Endothelial cell of umbilical vein (primary cell): ENCODE measurements at regions not wholly inside any gene's neighbourhood (a gene's known extent, or its start where the extent isn't known, plus 50 kb on each side); places are given as distances from the start of the nearest gene placed in this dataset.

Experiments
- BruUV-seq: library from RNA; stranded (reverse); fragments of 400-500 nt; replicated peaks from 2 replicates; lab custom pipeline; 2021; lab: Mats Ljungman, UMichigan
- CTCF ChIA-PET: fragments of 300-600, 350-600 bp; sonication (Branson Sonifier 250); formaldehyde crosslinking; loops from one replicate; lab custom pipeline; 2021; ENCODE audit warnings: antibody characterized with exemption, inconsistent platforms; lab: Charles Lee
- POLR2A ChIA-PET: fragments of 300-600, 350-600 bp; sonication (Branson Sonifier 250); formaldehyde crosslinking; loops from one replicate; lab custom pipeline; 2021; ENCODE audit warnings: antibody characterized with exemption, inconsistent platforms; lab: Charles Lee
- DNase-seq: peaks from one replicate; pipeline ENCODE4 v3.0.0-alpha.2; 2011; ENCODE audit warnings: low read depth, low spot score
- FAIRE-seq: peaks from 2 replicates; lab custom pipeline; 2011; peaks lifted over from hg19 to GRCh38; lab: Jason Lieb, UNC
- H2AFZ ChIP-seq: 2 replicates; pipeline ENCODE4 v1.6.0; 2012; ENCODE audit warnings: low read depth, low read length, control low read depth, inconsistent platforms
- H3K27ac ChIP-seq: 2 replicates; pipeline ENCODE4 v1.5.1; 2011; ENCODE audit warnings: low read depth, mild to moderate bottlenecking, control low read depth, low read length, moderate library complexity; ENCODE audit not compliant: insufficient read depth
- H3K27me3 ChIP-seq, 2 experiments: 2 replicates each; pipeline versions ENCODE4 v1.6.0 to v1.6.1; 2011; ENCODE audit warnings: low read length in 2 of 2, mixed read lengths in 1 of 2; ENCODE audit not compliant: control insufficient read depth in 2 of 2, insufficient read depth in 2 of 2
- H3K36me3 ChIP-seq, 2 experiments: 2 replicates in 1 of 2; 3 replicates in 1 of 2; pipeline ENCODE4 v1.5.1; 2011; ENCODE audit warnings: low read length in 2 of 2, mild to moderate bottlenecking in 1 of 2, moderate library complexity in 1 of 2; ENCODE audit not compliant: control insufficient read depth in 2 of 2, insufficient read depth in 2 of 2; ENCODE audit errors: extremely low read depth in 1 of 2
- H3K4me1 ChIP-seq: 3 replicates; pipeline ENCODE4 v1.5.1; 2011; ENCODE audit warnings: mild to moderate bottlenecking, low read length; ENCODE audit not compliant: control insufficient read depth, insufficient read depth; ENCODE audit errors: extremely low read depth
- H3K4me2 ChIP-seq: 2 replicates; pipeline ENCODE4 v1.6.1; 2011; ENCODE audit warnings: low read length, control low read depth, mixed read lengths; ENCODE audit not compliant: insufficient read depth
- H3K4me3 ChIP-seq, 3 experiments: fragments of 200-600 bp in 1 of 3; sonication (generic), shearing (Covaris generic) in 1 of 3; replicated peaks in 1 of 3; 2 replicates each; pipeline ENCODE4 v1.5.1; 2011 to 2016; ENCODE audit warnings: control low read depth in 3 of 3, low read length in 3 of 3, mild to moderate bottlenecking in 2 of 3, inconsistent platforms in 1 of 3, low read depth in 1 of 3, moderate library complexity in 1 of 3; ENCODE audit not compliant: insufficient read depth in 1 of 3
- H3K79me2 ChIP-seq: 2 replicates; pipeline ENCODE4 v1.6.0; 2012; ENCODE audit warnings: low read length, inconsistent platforms; ENCODE audit not compliant: control insufficient read depth, insufficient read depth
- H3K9ac ChIP-seq: replicated peaks from 2 replicates; pipeline ENCODE3; 2011; ENCODE audit warnings: low read length, control low read depth; ENCODE audit not compliant: insufficient read depth; ENCODE audit errors: extremely low read depth
- H3K9me1 ChIP-seq: replicated peaks from 3 replicates; pipeline ENCODE4 v1.6.0; 2011; ENCODE audit warnings: mild to moderate bottlenecking, low read length; ENCODE audit not compliant: control insufficient read depth, insufficient read depth; ENCODE audit errors: extremely low read depth
- H3K9me3 ChIP-seq: replicated peaks from 2 replicates; pipeline ENCODE4 v1.5.1; 2012; ENCODE audit warnings: low read length, inconsistent platforms; ENCODE audit not compliant: control insufficient read depth, insufficient read depth
- H4K20me1 ChIP-seq: replicated peaks from 2 replicates; pipeline ENCODE3; 2011; ENCODE audit warnings: mild to moderate bottlenecking, low read length; ENCODE audit not compliant: control insufficient read depth, insufficient read depth; ENCODE audit errors: extremely low read depth
- EZH2 ChIP-seq: IDR thresholded peaks from 2 replicates; pipeline ENCODE4 v1.6.1; 2012; ENCODE audit warnings: borderline replicate concordance, low read depth, mild to moderate bottlenecking, moderate library complexity, low read length, inconsistent platforms; ENCODE audit not compliant: severe bottlenecking
- FOS ChIP-seq: IDR thresholded peaks from 2 replicates; pipeline ENCODE4 v1.6.1; 2011; ENCODE audit warnings: mild to moderate bottlenecking, low read length, moderate library complexity, borderline replicate concordance; ENCODE audit not compliant: insufficient read depth
- GATA2 ChIP-seq: IDR thresholded peaks from 2 replicates; pipeline ENCODE4 v1.7.0; 2011; ENCODE audit warnings: low read depth, mild to moderate bottlenecking, moderate library complexity, mixed read lengths, low read length; ENCODE audit not compliant: insufficient read length, insufficient read depth
- JUN ChIP-seq: IDR thresholded peaks from 2 replicates; pipeline ENCODE4 v1.6.1; 2011; ENCODE audit warnings: borderline replicate concordance, low read depth; ENCODE audit not compliant: insufficient read length, insufficient read depth
- MYC ChIP-seq: IDR thresholded peaks from one replicate; pipeline ENCODE4 v1.6.1; 2011; ENCODE audit warnings: mild to moderate bottlenecking, low read depth, low read length
- POLR2A ChIP-seq: IDR thresholded peaks from 2 replicates; pipeline ENCODE4 v1.6.1; 2012; ENCODE audit warnings: low read depth, mild to moderate bottlenecking, control low read depth, low read length
- POLR2AphosphoS5 ChIP-seq: IDR thresholded peaks from 2 replicates; pipeline ENCODE4 v1.6.1; 2012; ENCODE audit warnings: low read depth, mild to moderate bottlenecking, control low read depth, low read length, moderate library complexity; ENCODE audit not compliant: insufficient read depth
- dilution Hi-C: fragments of 300-500 bp; cut with MboI; formaldehyde crosslinking; loops from one replicate; pipeline ENCODE4 v1.15.0; 2019; ENCODE audit warnings: low sequenced_read_pairs; ENCODE audit not compliant: extremely low pct_ligation_motif_present
- intact Hi-C: fragments of 100-400 bp; cut with micrococcal nuclease; formaldehyde crosslinking; loops from one replicate; pipeline ENCODE4 v1.10.0; 2022
- TF ChIP-seq, protein P1 (sequence below), 2 donors: IDR thresholded peaks; 1 replicate in 1 of 2; 2 replicates in 1 of 2; pipeline ENCODE4 v1.5.1; 2011; ENCODE audit warnings: low read length in 2 of 2, mild to moderate bottlenecking in 2 of 2, moderate library complexity in 2 of 2, control low read depth in 1 of 2, inconsistent platforms in 1 of 2, low read depth in 1 of 2; ENCODE audit not compliant: insufficient read depth in 1 of 2; ENCODE audit errors: extremely low read depth in 1 of 2
- TF ChIP-seq, protein P2 (sequence below): IDR thresholded peaks from 2 replicates; pipeline ENCODE4 v1.6.1; 2011; ENCODE audit not compliant: insufficient read depth, insufficient read length

DNA sequence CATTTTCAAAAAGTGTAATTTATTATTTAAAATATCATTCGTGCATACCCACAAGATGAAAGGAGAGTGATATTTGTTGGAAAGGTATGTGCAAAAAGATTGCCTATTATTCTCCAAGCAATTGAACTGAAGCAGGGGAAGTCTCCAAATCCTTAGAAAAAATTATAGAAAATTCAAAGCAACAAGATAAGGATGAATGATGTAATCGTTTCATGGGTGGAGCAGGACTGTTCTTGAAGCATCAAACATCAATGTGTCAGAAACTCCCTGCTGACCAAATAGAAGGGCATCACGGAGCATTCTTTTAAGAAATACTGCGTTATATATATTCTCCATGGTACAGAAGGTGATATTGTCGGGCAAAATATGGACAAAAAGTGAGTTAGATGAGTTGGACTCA lies 87.9 kb upstream of the SPAG17 start:
- ChIA-PET POLR2A (no interaction called here), CTCF (no interaction called here)
- DNase-seq: no peak
- dilution Hi-C loops: no loop called here
- Histone ChIP-seq H3K27me3 (no peaks in the 10 kb centered on the region), H3K9me3 (no peaks in the 10 kb centered on the region), H3K4me1 (no peaks in the 10 kb centered on the region), H3K27ac (no peak overlapping the region), H3K4me2 (no peak overlapping the region), H3K79me2 (no peaks in the 10 kb centered on the region), H3K4me3 (no peak overlapping the region), H4K20me1 (no peaks in the 10 kb centered on the region), H3K9me1 (no peaks in the 10 kb centered on the region), H3K36me3 (no peaks in the 10 kb centered on the region), H3K9ac (no peak overlapping the region), H2AFZ (no peak overlapping the region)
- FAIRE-seq: no peak
- intact Hi-C loops: no loop called here
- no peak for TF ChIP-seq MYC
- BruUV-seq: no TSS peak

DNA sequence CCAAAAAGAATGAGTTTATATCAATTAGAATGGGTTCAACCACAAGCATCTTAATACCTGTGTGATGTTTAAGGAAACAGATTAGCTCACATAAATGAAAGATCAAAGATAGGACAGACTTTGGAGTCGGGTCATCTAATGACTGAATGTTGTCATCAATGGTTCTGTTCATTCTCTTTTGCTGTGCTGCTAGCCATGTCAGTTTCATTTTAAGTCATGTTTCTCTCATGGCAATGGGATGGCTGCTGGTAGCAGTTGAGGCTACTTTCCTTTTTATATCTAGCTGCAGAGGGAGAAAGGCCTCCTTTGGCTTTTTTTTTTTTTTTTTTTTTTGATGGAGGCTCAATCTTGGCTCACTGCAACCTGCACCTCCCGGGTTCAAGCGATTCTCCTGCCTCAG lies 86.9 kb upstream of the SPAG17 start:
- no peaks in the 10 kb centered on the region for H3K9me1 ChIP-seq
- POLR2A ChIA-PET: no interaction called here
- dilution Hi-C loops: no loop called here
- no TSS peak for BruUV-seq
- H3K79me2 ChIP-seq: no peaks in the 10 kb centered on the region
- intact Hi-C loops: no loop called here
- no peak overlapping the region for H3K4me2 ChIP-seq
- CTCF ChIA-PET: no interaction called here
- FAIRE-seq (no peak), DNase-seq (no peak)
- no peak overlapping the region for H3K9ac ChIP-seq
- H3K4me1 ChIP-seq: no peaks in the 10 kb centered on the region
- H3K4me3 ChIP-seq: no peak overlapping the region
- no peak overlapping the region for H3K27ac ChIP-seq
- no peaks in the 10 kb centered on the region for H4K20me1 ChIP-seq
- no peaks in the 10 kb centered on the region for H3K9me3 ChIP-seq
- TF ChIP-seq GATA2: no peak
- TF ChIP-seq POLR2AphosphoS5: no peak
- no peak for TF ChIP-seq EZH2
- TF ChIP-seq, protein P1, sequence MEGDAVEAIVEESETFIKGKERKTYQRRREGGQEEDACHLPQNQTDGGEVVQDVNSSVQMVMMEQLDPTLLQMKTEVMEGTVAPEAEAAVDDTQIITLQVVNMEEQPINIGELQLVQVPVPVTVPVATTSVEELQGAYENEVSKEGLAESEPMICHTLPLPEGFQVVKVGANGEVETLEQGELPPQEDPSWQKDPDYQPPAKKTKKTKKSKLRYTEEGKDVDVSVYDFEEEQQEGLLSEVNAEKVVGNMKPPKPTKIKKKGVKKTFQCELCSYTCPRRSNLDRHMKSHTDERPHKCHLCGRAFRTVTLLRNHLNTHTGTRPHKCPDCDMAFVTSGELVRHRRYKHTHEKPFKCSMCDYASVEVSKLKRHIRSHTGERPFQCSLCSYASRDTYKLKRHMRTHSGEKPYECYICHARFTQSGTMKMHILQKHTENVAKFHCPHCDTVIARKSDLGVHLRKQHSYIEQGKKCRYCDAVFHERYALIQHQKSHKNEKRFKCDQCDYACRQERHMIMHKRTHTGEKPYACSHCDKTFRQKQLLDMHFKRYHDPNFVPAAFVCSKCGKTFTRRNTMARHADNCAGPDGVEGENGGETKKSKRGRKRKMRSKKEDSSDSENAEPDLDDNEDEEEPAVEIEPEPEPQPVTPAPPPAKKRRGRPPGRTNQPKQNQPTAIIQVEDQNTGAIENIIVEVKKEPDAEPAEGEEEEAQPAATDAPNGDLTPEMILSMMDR (IDR thresholded peaks at IDR 0.05; ENCODE audit: extremely low read depth in 1 of 2, insufficient read depth in 1 of 2, low read depth in 1 of 2, low read length in 2 of 2): no peak
- TF ChIP-seq POLR2A: no peak
- no peak for TF ChIP-seq JUN
- TF ChIP-seq, protein P2, sequence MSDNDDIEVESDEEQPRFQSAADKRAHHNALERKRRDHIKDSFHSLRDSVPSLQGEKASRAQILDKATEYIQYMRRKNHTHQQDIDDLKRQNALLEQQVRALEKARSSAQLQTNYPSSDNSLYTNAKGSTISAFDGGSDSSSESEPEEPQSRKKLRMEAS: no peak
- no peak for TF ChIP-seq FOS
- no peak for TF ChIP-seq MYC
- H2AFZ ChIP-seq: no peak overlapping the region
- H3K27me3 ChIP-seq: no peaks in the 10 kb centered on the region
- H3K36me3 ChIP-seq: no peaks in the 10 kb centered on the region
